NCI-H1092 (cell line): ENCODE measurements at regions not wholly inside any gene's neighbourhood (a gene's known extent, or its start where the extent isn't known, plus 50 kb on each side); places are given as distances from the start of the nearest gene placed in this dataset.

Experiments used
- DNase-seq: peaks from one replicate; lab custom pipeline; 2025; lab: John Stamatoyannopoulos, UW

- DNase-seq: no peak
Observed at GRCh38 chr6:104617591-104617990, 242.1 kb downstream of the HACE1 start.

DNA sequence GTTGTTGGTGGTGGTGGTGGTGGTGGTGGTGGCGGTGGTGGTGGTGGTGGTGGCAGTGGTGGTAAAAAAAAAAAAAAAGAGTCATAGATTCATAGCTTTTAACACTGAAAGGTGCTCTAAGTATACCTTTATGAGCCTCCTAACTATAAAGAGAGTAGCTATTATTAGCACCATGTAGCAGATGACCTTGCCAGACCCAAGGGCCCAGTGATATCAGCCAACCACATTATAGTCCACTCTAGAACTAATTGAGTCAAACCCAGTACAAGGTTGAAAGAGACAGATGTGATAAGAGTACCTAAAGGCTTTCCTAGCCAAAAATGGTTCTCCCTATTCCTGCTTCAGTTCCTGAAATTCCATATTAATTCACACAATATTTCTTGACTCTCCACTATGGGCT, 245.3 kb downstream of the HACE1 start:
- DNase-seq: no peak

DNA sequence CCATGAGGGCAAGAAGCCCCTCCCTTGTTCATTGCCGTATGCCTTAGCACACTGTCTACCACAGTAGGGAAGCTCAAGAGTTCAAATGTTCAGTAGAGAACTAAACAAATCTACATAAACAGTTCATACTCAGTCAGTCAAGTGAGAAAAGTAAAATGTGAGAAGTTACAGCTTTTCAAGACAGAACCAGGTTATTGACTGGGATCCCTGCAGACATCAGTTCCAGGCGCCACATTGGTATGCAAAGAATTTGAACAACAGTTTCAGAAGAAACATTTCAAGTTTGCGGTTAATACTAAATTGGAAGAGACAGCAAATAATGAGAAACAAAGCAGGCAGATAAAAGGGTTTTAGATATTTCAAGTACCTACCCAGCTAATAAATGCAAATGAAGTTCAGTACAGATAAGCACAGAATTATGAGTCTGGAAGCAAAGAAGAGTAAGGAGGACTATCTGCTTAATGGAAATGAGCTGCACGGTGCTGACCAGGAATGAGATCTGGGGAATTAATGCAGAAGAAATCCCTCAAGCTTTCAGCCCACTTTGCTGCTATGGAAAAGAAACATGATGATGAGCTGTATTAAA, 246.2 kb downstream of the HACE1 start:
- no peak for DNase-seq

- no peak for DNase-seq
Observed at GRCh38 chr6:104612541-104612940, 247.2 kb downstream of the HACE1 start.

DNA sequence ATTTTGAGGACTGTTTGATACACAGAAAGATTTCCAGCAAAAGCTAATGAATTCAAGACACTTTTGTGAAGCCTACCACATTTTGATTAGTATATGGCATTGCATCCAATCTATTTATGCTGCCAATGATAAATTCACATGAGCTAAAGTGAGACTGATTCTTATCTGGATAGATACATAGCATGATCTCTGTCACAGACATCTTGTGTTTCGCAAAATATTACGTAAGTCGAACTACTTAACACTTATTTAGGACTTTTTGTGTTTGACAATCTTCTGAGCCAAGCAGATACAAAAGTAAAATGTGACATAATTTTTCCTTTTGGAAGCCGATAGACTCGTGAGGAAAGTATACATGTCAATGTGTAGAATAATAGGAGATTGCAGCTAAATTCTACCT, 251.6 kb downstream of the HACE1 start:
- DNase-seq: no peak

DNA sequence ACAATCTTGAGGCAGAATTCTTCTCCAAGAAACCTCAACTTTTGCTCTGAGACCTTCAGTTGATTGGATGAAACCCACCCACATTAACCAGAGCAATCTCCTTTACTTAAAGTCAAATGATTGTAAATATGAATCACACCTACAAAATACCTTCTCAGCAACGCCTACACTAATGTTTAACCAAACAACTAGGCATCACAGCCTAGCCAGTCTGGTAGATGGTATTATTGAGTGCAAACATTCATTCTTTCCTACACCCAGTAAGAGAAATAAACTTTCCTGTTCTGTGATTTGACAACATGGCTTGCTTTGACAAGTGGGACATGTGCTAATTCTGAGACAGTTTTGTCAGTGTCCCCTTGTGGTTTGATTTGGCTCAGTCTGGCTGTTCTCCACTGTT, 252.2 kb downstream of the HACE1 start:
- DNase-seq: no peak

DNA sequence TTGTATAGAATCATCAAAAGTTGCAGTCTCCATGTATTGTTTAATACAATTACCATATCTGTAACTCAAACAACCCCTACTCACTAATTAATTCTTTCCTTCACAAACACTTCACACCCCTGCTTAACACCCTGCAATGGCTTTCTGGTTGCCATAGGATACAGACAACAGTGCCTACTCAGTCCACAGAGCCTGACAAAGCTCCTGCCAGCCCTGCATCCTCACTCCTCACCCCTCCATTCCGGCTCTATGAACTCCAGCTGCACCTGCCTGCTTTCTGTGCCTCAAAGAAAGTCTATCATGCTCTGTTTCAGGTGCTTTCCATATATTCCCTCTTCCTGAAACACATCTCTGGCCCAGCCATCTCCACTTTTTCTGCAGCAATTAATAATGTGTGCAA, 253.4 kb downstream of the HACE1 start:
- peak; percentile 36 for DNase-seq

DNA sequence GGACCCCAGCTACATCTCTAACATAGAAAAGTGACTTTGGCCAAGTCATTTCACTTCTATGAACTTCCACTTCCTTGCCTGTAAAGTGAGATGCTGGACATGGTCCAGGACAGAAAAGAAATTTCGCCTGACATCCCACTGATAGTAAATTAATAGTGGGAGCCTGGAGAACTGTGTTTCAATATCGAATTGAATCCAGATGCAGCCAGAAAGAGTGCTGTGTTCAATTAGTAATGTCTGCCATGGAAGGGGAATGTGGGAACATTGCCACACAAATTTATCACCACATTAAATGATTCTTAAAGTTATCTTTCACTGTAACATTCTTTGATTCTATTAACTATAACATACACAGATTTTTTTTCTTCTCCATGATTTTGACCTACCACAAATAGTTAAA, 255.0 kb downstream of the HACE1 start:
- DNase-seq: no peak

DNA sequence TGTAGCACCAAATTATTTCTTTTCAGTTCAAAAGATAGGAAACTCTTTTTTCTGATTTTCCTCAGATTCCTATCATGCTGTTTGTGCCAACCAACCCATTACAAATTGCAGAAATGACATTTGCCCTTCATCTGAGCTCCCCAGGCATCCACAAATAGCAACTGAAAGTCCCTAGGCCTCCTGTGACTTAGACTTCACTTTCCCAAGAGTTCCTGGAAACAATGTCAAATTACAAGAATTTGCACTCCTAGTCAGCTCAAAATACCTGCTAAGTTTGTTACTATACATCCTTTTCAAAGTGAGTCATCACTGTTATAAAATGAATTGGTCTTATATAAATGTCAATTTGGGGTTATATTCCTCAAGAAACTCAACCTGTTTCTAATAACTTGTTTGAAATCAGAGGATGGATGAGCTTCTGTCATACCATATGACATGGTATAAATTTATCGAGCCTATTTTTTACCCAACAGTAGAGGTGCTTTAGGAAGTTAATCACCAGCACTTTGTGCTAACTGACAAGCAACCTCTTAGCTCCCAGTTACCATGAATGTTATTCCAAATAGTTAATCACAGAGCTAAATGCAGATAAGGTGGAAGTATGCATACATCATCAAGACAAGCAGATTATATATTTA, 256.5 kb downstream of the HACE1 start:
- no peak for DNase-seq

- no peak for DNase-seq
Observed at GRCh38 chr6:104601721-104602120, 258.0 kb downstream of the HACE1 start.

DNA sequence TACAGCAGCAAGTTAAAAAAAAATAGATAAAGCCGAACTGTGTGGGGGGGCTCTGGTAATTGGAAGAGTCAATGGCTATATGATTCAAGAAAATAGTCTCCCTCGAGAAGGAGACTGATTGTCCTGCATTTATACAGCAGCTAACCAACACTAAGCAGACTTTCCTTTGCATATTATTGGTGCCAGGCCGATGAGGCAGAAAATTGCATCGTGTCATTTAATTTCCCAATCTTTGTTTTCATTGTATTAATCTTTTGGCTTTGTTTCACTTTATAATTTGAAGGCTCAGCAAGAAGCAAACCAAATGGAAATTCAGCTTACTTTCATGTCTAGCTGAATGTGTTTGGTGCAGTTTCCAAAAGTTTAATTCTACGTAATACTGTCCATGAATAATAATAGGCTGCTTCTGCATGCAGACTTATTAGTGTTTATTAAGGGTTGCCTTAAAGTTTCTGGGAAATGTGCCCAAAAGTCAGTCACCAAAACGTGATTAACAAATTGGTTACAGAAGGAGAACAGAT, 258.5 kb downstream of the HACE1 start:
- DNase-seq: no peak

DNA sequence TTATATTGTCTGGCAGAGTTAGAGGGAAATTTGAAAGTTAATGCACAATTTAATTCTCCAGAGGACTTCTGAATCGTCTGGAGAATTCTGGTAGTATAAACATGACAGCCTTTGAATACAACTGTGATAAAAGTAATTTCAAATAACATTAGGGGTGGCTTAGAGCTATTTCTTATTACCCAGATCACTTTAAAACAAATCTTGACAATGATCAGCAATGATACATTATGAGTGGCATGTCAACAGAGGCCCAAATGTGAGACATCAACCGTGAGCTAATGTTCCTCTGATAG, 259.1 kb downstream of the HACE1 start:
- no peak for DNase-seq

DNA sequence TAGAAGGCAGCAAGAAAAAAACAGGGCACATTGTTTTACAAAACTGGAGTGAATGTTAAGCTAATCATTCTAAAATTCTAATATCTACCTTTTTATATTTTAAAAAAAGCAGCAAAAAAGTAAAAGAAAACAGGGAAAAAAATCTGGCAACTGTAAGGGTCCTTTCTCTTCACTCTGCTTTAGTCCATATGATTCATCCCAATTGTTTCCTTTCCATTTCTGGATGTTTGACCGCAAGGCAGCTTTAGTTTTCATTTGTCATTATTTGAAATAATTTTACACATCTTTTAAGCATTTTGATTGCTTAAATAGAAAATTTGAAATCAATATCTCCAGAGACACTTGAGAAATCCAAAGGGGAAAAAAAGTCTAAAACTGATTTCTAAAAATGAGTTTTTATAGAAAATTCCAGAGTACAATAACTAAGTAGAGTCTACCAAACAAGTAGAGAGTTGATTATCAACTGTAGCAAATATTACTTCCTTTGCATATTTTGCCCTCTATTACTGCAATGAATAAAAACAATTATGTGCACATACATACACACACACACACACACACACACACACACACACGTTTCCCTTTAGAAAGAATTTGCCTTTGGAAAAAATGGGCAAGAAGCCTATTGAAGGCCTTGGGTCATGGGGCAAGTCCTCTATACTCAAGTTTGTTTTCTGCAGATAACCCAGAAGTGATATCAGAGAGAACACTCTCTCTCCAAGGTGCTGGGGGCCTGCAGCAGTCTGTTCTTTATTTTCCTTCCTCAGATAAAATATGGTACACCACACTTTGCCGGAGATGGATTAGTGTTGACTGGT, 259.7 kb downstream of the HACE1 start:
- DNase-seq: no peak

DNA sequence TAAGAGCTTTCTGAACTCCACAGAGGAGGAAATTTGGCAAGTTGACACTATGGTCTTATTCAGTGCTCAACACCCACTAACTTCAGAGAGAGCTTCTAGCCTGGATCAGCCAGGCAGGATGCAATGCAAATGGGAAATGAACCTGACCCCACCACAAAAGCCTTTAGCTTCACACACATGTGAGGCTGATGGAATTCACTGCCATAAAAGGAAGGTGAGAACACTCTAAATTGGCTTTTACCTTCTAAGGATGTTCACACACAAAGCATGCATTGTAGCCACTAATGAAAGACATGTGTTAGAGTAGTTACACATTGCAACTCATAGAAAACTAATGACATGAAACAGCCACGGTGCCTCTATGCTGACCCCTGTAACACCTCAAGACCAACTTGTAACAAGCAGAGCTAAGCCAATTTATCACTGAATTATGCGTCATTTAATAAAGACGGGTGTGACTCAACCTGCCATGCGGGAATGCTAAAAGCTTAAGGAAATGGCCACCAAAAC, 262.1 kb downstream of the HACE1 start:
- no peak for DNase-seq

DNA sequence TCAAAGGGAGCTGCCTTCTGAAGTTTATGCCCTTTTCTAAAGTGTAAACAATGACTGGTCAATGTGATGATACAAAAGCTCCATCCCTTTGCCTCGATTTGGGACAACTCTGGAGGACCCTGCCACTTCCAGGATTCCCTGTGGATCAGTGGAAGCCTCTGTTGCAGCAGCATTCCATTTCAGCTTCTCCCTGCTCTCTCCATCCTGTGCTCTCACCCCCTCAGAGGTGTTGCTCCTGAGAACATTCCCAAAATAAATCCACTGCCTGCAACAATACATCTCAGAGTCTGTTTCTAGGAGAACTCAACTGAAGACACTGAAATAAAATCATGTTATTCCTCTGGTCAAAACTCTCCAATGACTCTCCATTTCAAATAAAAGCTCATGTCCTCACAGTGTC, 263.6 kb downstream of the HACE1 start:
- DNase-seq: no peak

DNA sequence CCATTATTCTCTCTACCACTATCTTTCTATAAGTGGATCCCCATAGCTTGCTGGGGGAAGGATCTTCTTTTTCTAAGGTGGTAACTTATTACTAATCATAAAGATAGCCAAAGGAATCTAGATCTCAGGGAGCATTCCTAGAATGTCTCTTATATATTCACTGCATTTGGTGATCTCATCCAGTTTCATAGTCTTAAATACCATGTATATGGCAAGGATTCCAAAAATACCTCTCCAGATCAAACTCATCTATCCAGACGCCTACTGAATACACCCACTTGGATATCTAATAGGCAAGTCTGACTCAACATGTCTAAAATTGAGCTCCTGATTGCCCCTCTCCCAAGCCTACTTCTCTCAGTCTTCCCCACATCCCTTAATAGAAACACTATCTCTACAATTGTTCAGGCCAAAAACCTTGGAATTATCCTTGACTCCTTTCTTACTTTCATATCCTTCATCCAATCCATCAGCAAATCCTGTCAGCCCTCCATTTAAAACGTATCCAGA, 264.4 kb downstream of the HACE1 start:
- DNase-seq: no peak

DNA sequence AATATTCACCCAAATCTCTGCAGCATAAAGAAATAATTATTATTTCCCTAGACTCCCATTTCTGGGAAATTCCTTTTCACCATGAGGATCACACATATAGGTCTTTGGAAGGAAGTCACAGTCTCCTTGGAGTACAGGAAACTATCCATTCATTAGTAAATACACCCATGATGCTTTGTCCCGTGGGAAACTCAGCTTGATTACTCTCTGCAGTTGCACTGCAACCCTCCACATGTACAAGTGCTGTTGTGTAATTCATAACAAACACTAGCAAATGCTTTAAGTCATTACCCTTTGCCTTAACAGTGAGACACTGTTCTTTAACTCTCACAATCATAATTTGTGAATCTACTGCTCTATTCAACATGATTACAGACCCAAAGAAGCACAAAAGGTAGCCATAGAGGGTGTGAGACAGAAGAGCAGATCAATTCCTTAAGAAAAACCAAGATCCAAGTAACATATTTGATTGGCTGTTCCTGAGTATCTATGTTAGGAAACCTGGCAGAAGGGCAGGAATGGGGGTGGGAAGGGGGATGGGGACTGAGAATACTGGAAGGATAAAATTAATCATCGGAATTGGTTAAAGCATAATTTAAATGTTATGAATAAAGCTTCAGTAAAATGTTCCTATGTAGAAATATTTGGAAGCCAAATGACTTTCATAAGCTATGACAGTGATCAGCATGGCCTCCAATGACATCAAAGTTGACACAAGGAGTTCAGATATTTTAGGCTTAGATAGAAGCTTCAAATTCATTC, 268.0 kb downstream of the HACE1 start:
- no peak for DNase-seq

DNA sequence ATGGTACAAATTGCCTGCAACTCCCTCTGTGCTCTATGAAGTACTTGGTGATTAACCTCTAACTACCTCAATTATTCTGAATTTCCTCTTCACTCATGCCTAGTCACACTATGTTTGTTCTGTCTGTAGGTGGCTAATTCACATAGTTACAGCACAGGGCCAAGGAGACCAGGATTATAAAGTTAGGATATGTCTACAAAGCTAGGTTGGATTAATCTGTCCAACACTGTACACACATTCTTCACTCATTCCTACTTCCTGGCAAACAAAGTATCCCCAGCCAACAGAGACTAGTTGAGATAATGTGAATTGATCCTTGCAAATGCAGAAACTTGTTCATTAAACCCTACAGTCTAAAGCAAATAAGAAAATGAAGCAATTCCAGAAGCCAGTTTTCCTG, 269.8 kb downstream of the HACE1 start:
- DNase-seq: no peak

DNA sequence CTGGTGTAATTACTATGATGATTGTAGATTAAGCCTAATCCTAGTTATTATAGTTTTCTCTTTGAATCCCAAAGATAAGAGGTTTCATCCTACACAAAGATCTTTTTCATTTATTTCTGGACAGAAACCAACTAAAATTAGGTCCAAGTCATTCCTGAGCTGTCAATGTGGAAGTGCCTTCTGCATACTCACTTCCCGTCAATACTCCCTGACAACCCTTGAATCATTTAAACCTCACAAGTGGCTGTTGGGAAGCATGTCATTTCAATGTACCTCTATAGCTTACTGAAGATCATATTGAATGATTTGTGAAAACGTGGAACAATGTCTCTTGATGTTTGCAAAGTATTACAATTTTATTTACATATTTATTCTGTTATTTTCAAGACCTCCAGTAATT, 274.1 kb downstream of the HACE1 start:
- no peak for DNase-seq

DNA sequence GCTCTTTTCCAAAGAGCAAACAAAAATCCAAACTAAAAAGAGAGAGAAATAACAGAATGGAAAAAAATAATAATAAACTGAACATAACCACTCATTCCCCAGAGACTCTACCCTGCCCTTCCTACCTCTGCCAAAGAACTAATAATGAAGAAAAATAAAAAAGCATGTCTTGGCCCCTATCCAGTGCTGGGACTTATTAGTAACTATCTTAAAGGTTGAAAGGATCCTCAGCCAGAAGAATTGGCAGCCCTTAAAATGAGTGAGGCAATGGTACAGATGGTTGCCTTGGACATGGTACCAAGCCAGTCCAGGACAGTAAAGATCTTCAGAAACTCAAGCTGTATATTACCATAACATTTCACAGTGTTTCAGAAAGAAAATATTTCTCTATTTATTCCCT, 279.3 kb downstream of the HACE1 start:
- DNase-seq: no peak

GRCh38 chr6:104579310-104579863, 280.3 kb downstream of the HACE1 start:
- DNase-seq: no peak

DNA sequence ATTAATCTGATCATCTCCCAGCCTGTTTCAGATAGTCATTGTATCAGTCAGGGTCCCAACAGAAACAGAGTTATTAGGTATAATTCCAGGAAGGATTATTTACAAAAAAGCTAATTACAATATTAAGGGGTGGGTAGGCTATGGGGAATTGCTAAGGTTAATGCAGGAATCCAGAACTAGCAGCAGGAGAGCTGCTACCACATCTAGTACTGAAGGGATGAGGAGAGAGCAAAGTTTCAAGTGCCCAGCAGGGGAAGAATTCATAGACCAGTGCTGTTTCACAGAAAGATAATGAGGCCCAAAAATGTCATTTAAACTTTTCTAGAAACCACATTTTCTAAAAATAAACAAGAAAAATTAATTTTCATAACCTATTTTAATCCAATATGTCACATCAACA, 284.2 kb downstream of the HACE1 start:
- DNase-seq: no peak
